GM20000 (cell line): ENCODE measurements at regions not wholly inside any gene's neighbourhood (a gene's known extent, or its start where the extent isn't known, plus 50 kb on each side); places are given as distances from the start of the nearest gene placed in this dataset.

ENCODE experiments used
- DNase-seq: peaks from one replicate; pipeline ENCODE4 v3.0.0; 2012; ENCODE audit warnings: low spot score
- CTCF ChIP-seq: IDR thresholded peaks from 2 replicates; pipeline ENCODE4 v1.5.1; 2012; ENCODE audit warnings: mild to moderate bottlenecking, control low read depth; ENCODE audit errors: extremely low read depth, missing control alignments

GRCh38 chr1:2857521-2857920 is 56.0 kb upstream of the TTC34 start:
- no peak for DNase-seq
- no peak for TF ChIP-seq CTCF

- no peak for DNase-seq
- TF ChIP-seq CTCF: no peak
These were observed 57.2 kb upstream of the TTC34 start for GRCh38 chr1:2858676-2859075.

- no peak for TF ChIP-seq CTCF
- no peak for DNase-seq
These were observed 57.9 kb upstream of the TTC34 start for GRCh38 chr1:2859219-2859880.

- no peak for DNase-seq
These were observed 58.5 kb upstream of the TTC34 start for GRCh38 chr1:2859881-2860430.

GRCh38 chr1:2860476-2861142 is 59.1 kb upstream of the TTC34 start:
- no peak for TF ChIP-seq CTCF
- DNase-seq: no peak

More at GRCh38 chr1:2859881-2860430, 58.5 kb upstream of the TTC34 start:
- TF ChIP-seq CTCF: no peak

GRCh38 chr1:2861143-2861987 is 59.9 kb upstream of the TTC34 start:
- DNase-seq: no peak

More at GRCh38 chr1:2861143-2861987, 59.9 kb upstream of the TTC34 start:
- no peak for TF ChIP-seq CTCF
